ENCODE measurements at regions not wholly inside any gene's neighbourhood (a gene's known extent, or its start where the extent isn't known, plus 50 kb on each side); places are given as distances from the start of the nearest gene placed in this dataset.

DNA sequence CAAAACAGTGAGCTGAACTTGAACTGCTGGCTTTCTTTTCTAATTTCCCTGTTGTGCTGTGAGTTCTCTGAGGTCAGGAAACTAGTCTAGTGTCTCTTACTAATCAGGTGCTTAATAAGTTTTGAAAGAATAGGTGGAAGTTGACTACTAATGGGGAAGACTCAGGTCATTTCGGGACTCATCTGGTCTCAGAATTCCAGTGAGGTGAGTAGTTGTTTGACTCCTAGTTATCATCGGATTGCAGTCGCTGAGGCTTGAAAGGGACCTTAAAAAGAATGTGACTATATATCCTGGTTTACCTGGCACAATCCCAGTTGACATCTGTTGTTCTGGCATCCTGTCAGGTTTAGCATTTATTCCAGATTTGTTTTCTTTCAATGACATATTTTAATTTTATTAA lies 81.4 kb upstream of the SPAG17 start:
- TF ChIP-seq, protein P1, sequence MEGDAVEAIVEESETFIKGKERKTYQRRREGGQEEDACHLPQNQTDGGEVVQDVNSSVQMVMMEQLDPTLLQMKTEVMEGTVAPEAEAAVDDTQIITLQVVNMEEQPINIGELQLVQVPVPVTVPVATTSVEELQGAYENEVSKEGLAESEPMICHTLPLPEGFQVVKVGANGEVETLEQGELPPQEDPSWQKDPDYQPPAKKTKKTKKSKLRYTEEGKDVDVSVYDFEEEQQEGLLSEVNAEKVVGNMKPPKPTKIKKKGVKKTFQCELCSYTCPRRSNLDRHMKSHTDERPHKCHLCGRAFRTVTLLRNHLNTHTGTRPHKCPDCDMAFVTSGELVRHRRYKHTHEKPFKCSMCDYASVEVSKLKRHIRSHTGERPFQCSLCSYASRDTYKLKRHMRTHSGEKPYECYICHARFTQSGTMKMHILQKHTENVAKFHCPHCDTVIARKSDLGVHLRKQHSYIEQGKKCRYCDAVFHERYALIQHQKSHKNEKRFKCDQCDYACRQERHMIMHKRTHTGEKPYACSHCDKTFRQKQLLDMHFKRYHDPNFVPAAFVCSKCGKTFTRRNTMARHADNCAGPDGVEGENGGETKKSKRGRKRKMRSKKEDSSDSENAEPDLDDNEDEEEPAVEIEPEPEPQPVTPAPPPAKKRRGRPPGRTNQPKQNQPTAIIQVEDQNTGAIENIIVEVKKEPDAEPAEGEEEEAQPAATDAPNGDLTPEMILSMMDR (IDR thresholded peaks at IDR 0.05), result no peak
- TF ChIP-seq POLR2A (IDR thresholded peaks at IDR 0.05), result no peak
